Adrenal gland (tissue), 9 donors: ENCODE measurements at regions not wholly inside any gene's neighbourhood (a gene's known extent, or its start where the extent isn't known, plus 50 kb on each side); places are given as distances from the start of the nearest gene placed in this dataset.

Source experiments
- DNase-seq, 7 donors: peaks; one replicate each; pipeline ENCODE4 v3.0.0-alpha.2; 2019 to 2020
- H3K27ac ChIP-seq, 5 donors: fragments of 200-600 bp; sonication (generic) in 4 of 5; 1 replicate in 3 of 5; 2 replicates in 2 of 5; pipeline versions ENCODE4 v1.5.1 to v1.8.0; 2016 to 2020; ENCODE audit warnings: mild to moderate bottlenecking in 1 of 5
- H3K27me3 ChIP-seq: fragments of 200-600 bp; 2 replicates; pipeline ENCODE4 v1.8.0; 2021
- H3K36me3 ChIP-seq, 2 donors: fragments of 200-600 bp; replicated peaks in 1 of 2; 1 replicate in 1 of 2; 2 replicates in 1 of 2; pipeline versions ENCODE4 v1.5.1 to v1.8.0; 2018 to 2022
- H3K4me1 ChIP-seq, 2 donors: fragments of 200-600 bp; replicated peaks in 1 of 2; 1 replicate in 1 of 2; 2 replicates in 1 of 2; pipeline versions ENCODE4 v1.5.1 to v1.8.0; 2018 to 2021
- H3K4me3 ChIP-seq, 4 donors: fragments of 200-600 bp; sonication (generic) in 3 of 4; one replicate each; pipeline ENCODE4 v1.5.1; 2016 to 2018
- H3K9me3 ChIP-seq, 3 donors: fragments of 200-600 bp; sonication (generic) in 1 of 3; replicated peaks in 1 of 3; 1 replicate in 2 of 3; 2 replicates in 1 of 3; pipeline versions ENCODE4 v1.5.1 to v1.8.0; 2016 to 2021
- POLR2A ChIP-seq, 2 donors: fragments of 450-650 bp; IDR thresholded peaks; one replicate each; pipeline ENCODE4 v1.6.1; 2017; ENCODE audit warnings: antibody characterized with exemption in 2 of 2, mild to moderate bottlenecking in 2 of 2, moderate library complexity in 1 of 2
- WGBS, 4 donors: extraction: QIAGEN DNeasy Blood & Tissue Kit in 2 of 4; methylation state at CpG; one replicate each; pipeline versions ENCODE4 v1.1.5 to v1.1.7; 2013 to 2017; 5-methylcytosine and 5-hydroxymethylcytosine counted together
- intact Hi-C, 2 donors: fragments of 100-400 bp; cut with DNase I; formaldehyde crosslinking; loops; one replicate each; pipeline versions ENCODE4 v1.14.1 to v1.15.0; 2022 to 2023
- TF ChIP-seq, protein P1 (sequence below), 6 experiments: fragments of 450-650 bp in 4 of 6; fragments of 200-600 bp in 2 of 6; sonication (generic) in 1 of 6; IDR thresholded peaks; 1 replicate in 5 of 6; 2 replicates in 1 of 6; pipeline versions ENCODE4 v1.5.1 to v1.8.0; 2016 to 2021; ENCODE audit warnings: antibody characterized with exemption in 6 of 6, mild to moderate bottlenecking in 2 of 6, moderate library complexity in 1 of 6
- donor health status: healthy with polysubstance abuse.
- donor health status: Bipolar disorder and iron deficiency.
- donor health status: DM: yes; HTN: yes; CAD: no.
- donor health status: DM: no; HTN: no; CAD: no.
- donor health status: DM: no; HTN: no; CAD: no.

DNA sequence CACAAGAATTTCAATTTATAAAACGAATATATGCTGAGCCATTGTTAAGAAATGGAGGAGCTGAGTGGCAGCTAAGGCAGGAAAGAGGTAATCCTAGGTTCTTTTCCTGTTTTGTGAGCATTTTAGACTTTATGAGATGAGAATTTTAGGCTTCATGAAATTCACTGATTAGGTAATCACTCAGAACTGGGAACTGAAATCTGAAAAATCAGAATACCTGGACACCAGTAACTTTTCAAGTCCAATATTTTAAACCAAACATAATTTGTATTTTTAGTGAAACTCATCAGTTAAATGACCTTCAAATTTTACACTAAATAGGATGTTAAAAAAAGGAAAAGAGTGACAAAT lies 389.9 kb downstream of the HTR1B start:
- WGBS, 4 donors: 63 to 72% (median 69%) methylated on average over 1 of the region's 1 CpG
- Histone ChIP-seq H3K27ac (no peak overlapping the region), H3K4me1 (no peaks in the 10 kb centered on the region), H3K4me3 (no peak overlapping the region), H3K36me3 (no peaks in the 10 kb centered on the region), H3K27me3 (no peaks in the 10 kb centered on the region), H3K9me3 (no peaks in the 10 kb centered on the region)
- intact Hi-C loops: no loop called here
- TF ChIP-seq POLR2A (IDR thresholded peaks at IDR 0.05): no peak
- TF ChIP-seq, protein P1, sequence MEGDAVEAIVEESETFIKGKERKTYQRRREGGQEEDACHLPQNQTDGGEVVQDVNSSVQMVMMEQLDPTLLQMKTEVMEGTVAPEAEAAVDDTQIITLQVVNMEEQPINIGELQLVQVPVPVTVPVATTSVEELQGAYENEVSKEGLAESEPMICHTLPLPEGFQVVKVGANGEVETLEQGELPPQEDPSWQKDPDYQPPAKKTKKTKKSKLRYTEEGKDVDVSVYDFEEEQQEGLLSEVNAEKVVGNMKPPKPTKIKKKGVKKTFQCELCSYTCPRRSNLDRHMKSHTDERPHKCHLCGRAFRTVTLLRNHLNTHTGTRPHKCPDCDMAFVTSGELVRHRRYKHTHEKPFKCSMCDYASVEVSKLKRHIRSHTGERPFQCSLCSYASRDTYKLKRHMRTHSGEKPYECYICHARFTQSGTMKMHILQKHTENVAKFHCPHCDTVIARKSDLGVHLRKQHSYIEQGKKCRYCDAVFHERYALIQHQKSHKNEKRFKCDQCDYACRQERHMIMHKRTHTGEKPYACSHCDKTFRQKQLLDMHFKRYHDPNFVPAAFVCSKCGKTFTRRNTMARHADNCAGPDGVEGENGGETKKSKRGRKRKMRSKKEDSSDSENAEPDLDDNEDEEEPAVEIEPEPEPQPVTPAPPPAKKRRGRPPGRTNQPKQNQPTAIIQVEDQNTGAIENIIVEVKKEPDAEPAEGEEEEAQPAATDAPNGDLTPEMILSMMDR (IDR thresholded peaks at IDR 0.05): no peak
- DNase-seq: no peak

DNA sequence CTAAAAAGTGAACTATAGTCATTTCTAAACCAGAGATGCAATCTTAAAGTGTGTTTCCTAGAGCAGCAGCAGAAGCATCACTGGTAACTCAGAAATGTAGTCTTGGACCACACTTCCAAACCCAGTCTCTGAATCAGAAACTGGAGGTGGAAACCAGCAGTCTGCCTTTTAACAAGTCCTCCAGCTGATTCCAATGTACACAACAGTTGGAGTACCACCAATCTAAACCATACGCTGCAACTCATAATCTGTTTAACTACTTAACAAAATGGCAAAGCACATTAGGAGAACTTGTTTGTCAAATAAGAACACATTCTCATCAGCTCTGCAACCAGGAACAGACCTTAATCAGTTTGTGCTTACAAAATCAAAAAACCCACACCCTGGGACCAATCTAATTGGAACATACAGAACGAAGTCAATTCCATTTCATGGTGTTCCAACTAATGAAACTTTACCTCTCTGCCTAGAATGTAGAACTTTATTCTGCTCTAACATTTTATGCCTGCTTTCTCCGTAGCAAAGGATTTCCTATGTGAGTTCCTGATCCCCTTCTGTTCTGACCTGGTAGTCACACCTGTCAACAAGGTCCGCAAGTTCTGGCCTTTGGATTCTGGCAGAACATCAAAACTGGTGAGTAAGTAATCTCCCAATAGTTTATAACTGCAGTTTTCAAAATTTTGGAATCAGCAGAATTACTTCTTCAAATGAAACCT lies 390.4 kb downstream of the HTR1B start:
- Histone ChIP-seq H3K9me3 (no peaks in the 10 kb centered on the region), H3K27me3 (no peaks in the 10 kb centered on the region), H3K4me3 (no peak overlapping the region), H3K36me3 (no peaks in the 10 kb centered on the region), H3K4me1 (no peaks in the 10 kb centered on the region), H3K27ac (no peak overlapping the region)
- intact Hi-C loops: no loop called here
- no peak for DNase-seq
- 77 to 84% (median 82%) methylated on average over 4 of the region's 4 CpGs for WGBS, 4 donors
- TF ChIP-seq, protein P1 (IDR thresholded peaks at IDR 0.05): no peak
- TF ChIP-seq POLR2A (IDR thresholded peaks at IDR 0.05): no peak

DNA sequence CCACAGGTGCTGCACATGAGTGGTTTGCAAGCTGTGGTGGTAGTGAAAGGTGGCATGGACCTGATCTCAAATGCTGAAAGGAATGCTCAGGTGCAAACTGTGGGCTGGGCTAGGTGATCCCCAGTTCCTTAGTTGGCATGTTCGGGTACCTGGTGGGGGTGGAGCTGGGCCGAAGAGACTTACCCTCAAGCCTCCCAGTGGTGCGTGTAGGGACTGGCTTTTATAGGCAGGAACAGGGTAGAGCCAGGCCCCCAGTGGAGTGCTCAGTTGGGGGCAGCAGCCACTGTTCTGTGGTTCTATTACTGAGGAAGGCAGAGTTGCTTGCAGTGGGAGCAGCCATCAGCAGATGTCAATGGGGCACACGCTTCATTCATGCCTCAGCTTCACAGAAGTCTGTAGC lies 399.8 kb downstream of the HTR1B start:
- whole genome bisulfite sequencing, 4 donors: 90 to 100% (median 93%) methylated on average over 2 to 4 of the region's 4 CpGs; no CpG with 5 or more reads in 1 of the 4 donors
- H3K27me3 ChIP-seq: no peaks in the 10 kb centered on the region
- TF ChIP-seq POLR2A (IDR thresholded peaks at IDR 0.05): no peak
- TF ChIP-seq, protein P1 (IDR thresholded peaks at IDR 0.05): no peak
- H3K27ac ChIP-seq: no peak overlapping the region
- no peaks in the 10 kb centered on the region for H3K4me1 ChIP-seq
- H3K36me3 ChIP-seq: no peaks in the 10 kb centered on the region
- H3K4me3 ChIP-seq: no peak overlapping the region
- no peaks in the 10 kb centered on the region for H3K9me3 ChIP-seq
- intact Hi-C loops: no loop called here
- DNase-seq: no peak

DNA sequence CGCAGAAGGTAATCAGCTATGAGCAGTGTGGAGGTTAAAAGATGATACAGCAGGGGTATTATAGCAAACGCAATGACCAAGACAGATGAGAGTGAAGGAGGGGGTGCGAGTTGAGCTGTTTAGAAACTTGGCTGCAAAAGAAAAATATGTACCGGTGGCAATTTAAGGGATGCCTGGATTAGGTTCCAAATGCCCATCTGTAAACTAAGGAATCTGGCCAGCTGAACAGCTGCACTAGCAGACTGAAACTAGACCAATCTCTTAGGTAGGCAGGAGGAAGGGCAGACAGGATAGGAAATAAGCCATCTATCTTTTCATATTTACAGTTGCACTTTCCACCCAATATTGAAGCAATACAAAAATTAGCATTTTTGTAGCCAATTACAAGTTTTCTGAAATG lies 407.6 kb downstream of the HTR1B start:
- H3K27me3 ChIP-seq: no peaks in the 10 kb centered on the region
- no peak for TF ChIP-seq POLR2A (IDR thresholded peaks at IDR 0.05)
- TF ChIP-seq, protein P1 (IDR thresholded peaks at IDR 0.05): no peak
- intact Hi-C loops: no loop called here
- no peak overlapping the region for H3K27ac ChIP-seq
- no peak for DNase-seq
- 83 to 91% (median 88%) methylated on average over 4 of the region's 4 CpGs for WGBS, 4 donors
- H3K36me3 ChIP-seq: no peaks in the 10 kb centered on the region
- no peak overlapping the region for H3K4me3 ChIP-seq
- H3K4me1 ChIP-seq: no peaks in the 10 kb centered on the region
- no peaks in the 10 kb centered on the region for H3K9me3 ChIP-seq
